Heart left ventricle (tissue), 13 donors: ENCODE measurements at regions not wholly inside any gene's neighbourhood (a gene's known extent, or its start where the extent isn't known, plus 50 kb on each side); places are given as distances from the start of the nearest gene placed in this dataset.

Experiments used
- CTCF ChIP-seq, 12 donors: fragments of 200-600 bp; sonication (generic) in 4 of 12; IDR thresholded peaks; one replicate each; pipeline versions ENCODE4 v1.5.0 to v1.8.0; 2018 to 2022; ENCODE audit warnings: antibody characterized with exemption in 12 of 12, mild to moderate bottlenecking in 5 of 12
- POLR2A ChIP-seq, 2 donors: fragments of 450-650 bp; IDR thresholded peaks; one replicate each; pipeline ENCODE4 v1.6.1; 2017; ENCODE audit warnings: antibody characterized with exemption in 2 of 2, mild to moderate bottlenecking in 2 of 2, moderate library complexity in 2 of 2
- donor health status: ischemic (EF 13 %, LVEDD 7.1; RV severe dilation, severe dysfunction).
- donor health status: DM: no; HTN: yes; CAD: no.
- donor health status: DM: no; HTN: no; CAD: no.
- donor health status: ischemic (EF 25% LVEDD 6.9; RV normal size, moderate dysfunction).
- donor health status: ischemic (EF 25% LVEDD 5.7; RV mildly dilated, moderate dysfunction).
- donor health status: ischemic (EF 35%, LVEDD 5.7; RV mildly dilated, moderate dysfunction).
- donor health status: nonischemic (EF 11% LVEDD 7.7; RV severe dilation, severe dysfunction).
- donor health status: DM: yes; HTN: yes; CAD: no.
- donor health status: PGD.
- donor health status: ischemic (EF 29% LVEDD 5.4; RV normal size, mild dysfunction).
- donor health status: nonischemic (EF 23%, LVEDD 6.1; RV moderate dilation, normal function).

- no peak for TF ChIP-seq CTCF (IDR thresholded peaks at IDR 0.05)
- no peak for TF ChIP-seq POLR2A (IDR thresholded peaks at IDR 0.05)
Observed at GRCh38 chr9:16052757-16053530, 500.1 kb downstream of the CCDC171 start.
